ENCODE measurements at regions not wholly inside any gene's neighbourhood (a gene's known extent, or its start where the extent isn't known, plus 50 kb on each side); places are given as distances from the start of the nearest gene placed in this dataset.

DNA sequence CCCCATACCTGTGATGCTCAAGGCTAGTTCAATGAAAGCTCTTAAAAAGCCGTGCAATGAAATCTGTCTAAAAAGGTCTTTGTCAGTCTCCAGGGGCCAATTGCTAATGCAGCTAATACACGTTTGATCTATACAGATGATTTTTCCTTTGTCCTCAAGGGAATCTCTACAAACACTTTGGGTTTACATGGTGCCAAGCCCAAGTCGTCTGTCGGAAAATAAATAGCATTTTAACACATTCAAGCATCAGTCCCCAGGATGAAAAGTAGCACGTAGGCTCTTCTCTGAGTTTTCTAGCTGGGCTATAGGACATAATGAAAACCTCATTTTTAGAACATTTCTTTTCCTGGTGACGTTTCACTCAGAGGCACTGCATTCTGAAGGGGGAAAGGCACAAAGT lies 477.4 kb upstream of the WWC1 start:
- TF ChIP-seq POLR2AphosphoS5 (IDR thresholded peaks at IDR 0.05; ENCODE audit: borderline replicate concordance, low read depth, low read length) (no peak), EZH2 (IDR thresholded peaks at IDR 0.05) (no peak)
